Karpas-422 (cell line): ENCODE measurements at regions not wholly inside any gene's neighbourhood (a gene's known extent, or its start where the extent isn't known, plus 50 kb on each side); places are given as distances from the start of the nearest gene placed in this dataset.
A peak's percentile ranks its signal among the peaks of the same experiment; 100 is the strongest.
"Not testable (repeated sequence)": the region's sequence is repeated elsewhere in the genome, so short reads cannot be mapped to it uniquely, and the experiment has no call there.

ENCODE experiments used
- DNase-seq: peaks from one replicate; pipeline ENCODE4 v3.0.0-alpha.2; 2015
- H2AFZ ChIP-seq: fragments of 200-600 bp; sonication (generic); 2 replicates; pipeline ENCODE4 v1.6.1; 2014; ENCODE audit warnings: antibody characterized with exemption, low read length, mixed read lengths
- H3K27ac ChIP-seq: fragments of 200-600 bp; sonication (generic); 2 replicates; pipeline ENCODE4 v1.5.1; 2014; ENCODE audit warnings: mild to moderate bottlenecking, low read length, moderate library complexity
- H3K27me3 ChIP-seq: fragments of 200-600 bp; sonication (generic); 2 replicates; pipeline ENCODE4 v1.6.1; 2014; ENCODE audit warnings: low read length, mixed read lengths
- H3K36me3 ChIP-seq: fragments of 200-600 bp; sonication (generic); 2 replicates; pipeline ENCODE4 v1.6.1; 2014; ENCODE audit warnings: low read length, mixed read lengths; ENCODE audit not compliant: insufficient read depth
- H3K4me1 ChIP-seq: fragments of 200-600 bp; sonication (generic); 2 replicates; pipeline ENCODE4 v1.6.1; 2014; ENCODE audit warnings: mild to moderate bottlenecking, low read length, mixed read lengths
- H3K4me2 ChIP-seq: fragments of 200-600 bp; sonication (generic); 2 replicates; pipeline ENCODE4 v1.6.1; 2014; ENCODE audit warnings: low read length, low read depth, mild to moderate bottlenecking; ENCODE audit not compliant: poor library complexity, severe bottlenecking
- H3K4me3 ChIP-seq: fragments of 200-600 bp; sonication (generic); 2 replicates; pipeline ENCODE4 v1.5.1; 2014; ENCODE audit warnings: mild to moderate bottlenecking, antibody characterized with exemption, low read length, mixed read lengths
- H3K79me2 ChIP-seq: fragments of 200-600 bp; sonication (generic); 2 replicates; pipeline ENCODE4 v1.6.1; 2014; ENCODE audit warnings: mild to moderate bottlenecking, low read length, mixed read lengths
- H3K9ac ChIP-seq: fragments of 200-600 bp; sonication (generic); 2 replicates; pipeline ENCODE4 v1.6.0; 2014; ENCODE audit warnings: low read length
- H3K9me2 ChIP-seq: fragments of 200-600 bp; sonication (generic), shearing (Covaris generic); replicated peaks from 2 replicates; pipeline ENCODE4 v1.6.0; 2014; ENCODE audit warnings: mild to moderate bottlenecking, low read length, moderate library complexity; ENCODE audit not compliant: insufficient read depth
- H3K9me3 ChIP-seq: fragments of 300-700, 200-600 bp; sonication (generic); 2 replicates; pipeline ENCODE4 v1.6.1; 2014; ENCODE audit warnings: low read length, mixed read lengths
- H4K20me1 ChIP-seq: fragments of 200-600 bp; sonication (generic); 2 replicates; pipeline ENCODE4 v1.6.1; 2014; ENCODE audit warnings: mild to moderate bottlenecking, antibody characterized with exemption, low read length, low read depth; ENCODE audit not compliant: insufficient read depth

GRCh38 chr1:121459235-121459634, 274.5 kb downstream of the SRGAP2C start:
- H3K9me2 ChIP-seq = no peaks in the 10 kb centered on the region
- H3K27me3 ChIP-seq = no peaks in the 10 kb centered on the region
- H3K9ac ChIP-seq = peak overlapping the region; percentile 56
- DNase-seq = peak; percentile 66
- H3K27ac ChIP-seq = peak overlapping the region; percentile 99
- peak overlapping the region; percentile 71 for H3K4me2 ChIP-seq
- no peaks in the 10 kb centered on the region for H3K79me2 ChIP-seq
- H3K36me3 ChIP-seq = peaks cover 11% of the 10 kb centered on the region; the same call in 1 of the 2 replicates
- no peak overlapping the region for H3K4me3 ChIP-seq
- H2AFZ ChIP-seq = no peak overlapping the region
- no peaks in the 10 kb centered on the region for H3K9me3 ChIP-seq
- no peaks in the 10 kb centered on the region for H4K20me1 ChIP-seq
- peaks cover 64% of the 10 kb centered on the region for H3K4me1 ChIP-seq

DNA sequence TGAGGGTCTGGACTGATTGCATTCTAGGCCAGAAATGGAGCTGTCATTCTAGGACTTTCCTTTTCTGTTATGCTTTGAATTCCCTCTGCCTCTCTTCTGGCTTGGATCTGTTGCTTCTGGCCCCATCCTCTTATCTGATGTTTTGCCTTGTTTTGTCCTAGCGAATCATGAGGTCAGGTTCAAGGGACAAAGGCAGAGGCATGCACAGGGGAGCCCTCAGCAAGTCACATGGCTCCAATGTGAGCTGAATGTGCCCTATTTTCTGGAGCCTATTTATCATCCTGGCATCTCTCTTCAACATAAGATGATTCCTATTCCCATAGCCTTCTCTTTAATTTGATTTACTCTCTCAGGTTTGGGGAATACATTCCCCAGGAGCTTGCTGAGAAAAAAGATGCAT, 284.6 kb downstream of the SRGAP2C start:
- H3K27me3 ChIP-seq, H3K79me2 ChIP-seq, H3K36me3 ChIP-seq, H3K9me3 ChIP-seq, DNase-seq, H3K4me1 ChIP-seq, H3K4me3 ChIP-seq, H4K20me1 ChIP-seq, H3K9me2 ChIP-seq, H2AFZ ChIP-seq, H3K9ac ChIP-seq, H3K27ac ChIP-seq, H3K4me2 ChIP-seq: not testable (repeated sequence)

- not testable (repeated sequence) for H3K4me2 ChIP-seq, H3K9ac ChIP-seq, DNase-seq, H2AFZ ChIP-seq, H3K9me2 ChIP-seq, H3K4me3 ChIP-seq, H3K9me3 ChIP-seq, H3K4me1 ChIP-seq, H3K36me3 ChIP-seq, H3K79me2 ChIP-seq, H3K27me3 ChIP-seq, H4K20me1 ChIP-seq, H3K27ac ChIP-seq
These were observed 285.6 kb downstream of the SRGAP2C start for GRCh38 chr1:121470401-121470800.

- H3K4me3 ChIP-seq = no peak overlapping the region
- no peaks in the 10 kb centered on the region for H3K79me2 ChIP-seq
- no peak for DNase-seq
- H4K20me1 ChIP-seq = no peaks in the 10 kb centered on the region
- H3K4me2 ChIP-seq = no peak overlapping the region
- no peaks in the 10 kb centered on the region for H3K9me2 ChIP-seq
- no peaks in the 10 kb centered on the region for H3K9me3 ChIP-seq
- no peaks in the 10 kb centered on the region for H3K27me3 ChIP-seq
- H3K36me3 ChIP-seq = no peaks in the 10 kb centered on the region
- H3K27ac ChIP-seq = no peak overlapping the region
- peaks cover 10% of the 10 kb centered on the region for H3K4me1 ChIP-seq
- H3K9ac ChIP-seq = no peak overlapping the region
- no peak overlapping the region for H2AFZ ChIP-seq
These were observed 286.7 kb downstream of the SRGAP2C start for GRCh38 chr1:121471523-121471922.

DNA sequence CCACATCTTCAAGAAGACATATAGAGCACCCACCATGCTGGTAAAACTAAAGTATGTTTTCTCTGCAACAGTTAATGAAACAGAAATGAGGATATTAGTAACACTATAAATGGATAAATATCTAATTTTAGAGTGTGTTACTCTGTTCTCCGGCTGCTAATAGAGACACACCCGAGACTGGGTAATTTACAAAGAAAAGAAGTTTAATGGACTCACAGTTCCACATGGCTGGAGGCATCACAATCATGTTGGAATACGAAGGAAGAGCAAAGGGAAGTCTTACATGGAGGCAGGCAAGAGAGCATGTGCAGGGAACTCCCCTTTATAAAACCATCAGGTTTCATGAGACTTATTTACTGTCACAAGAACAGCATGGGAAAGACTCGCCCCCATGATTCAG, 287.2 kb downstream of the SRGAP2C start:
- H2AFZ ChIP-seq = 0 out of 2 replicates have a peak overlapping the region, but pooled peaks have one; percentile 30
- no peaks in the 10 kb centered on the region for H3K9me3 ChIP-seq
- peaks cover 10% of the 10 kb centered on the region for H3K4me1 ChIP-seq
- H4K20me1 ChIP-seq = no peaks in the 10 kb centered on the region
- no peaks in the 10 kb centered on the region for H3K36me3 ChIP-seq
- no peak for DNase-seq
- no peaks in the 10 kb centered on the region for H3K79me2 ChIP-seq
- no peak overlapping the region for H3K4me3 ChIP-seq
- H3K27me3 ChIP-seq = no peaks in the 10 kb centered on the region
- no peak overlapping the region for H3K4me2 ChIP-seq
- no peaks in the 10 kb centered on the region for H3K9me2 ChIP-seq
- H3K9ac ChIP-seq = no peak overlapping the region
- no peak overlapping the region for H3K27ac ChIP-seq

GRCh38 chr1:121483234-121483633, 298.5 kb downstream of the SRGAP2C start:
- H3K4me1 ChIP-seq = peaks cover 11% of the 10 kb centered on the region
- no peaks in the 10 kb centered on the region for H3K79me2 ChIP-seq
- no peaks in the 10 kb centered on the region for H3K27me3 ChIP-seq
- H3K9ac ChIP-seq = no peak overlapping the region
- H3K36me3 ChIP-seq = no peaks in the 10 kb centered on the region
- peak overlapping the region; percentile 29; the same call in 1 of the 2 replicates for H3K27ac ChIP-seq
- H3K9me2 ChIP-seq = no peaks in the 10 kb centered on the region
- H2AFZ ChIP-seq = 0 out of 2 replicates have a peak overlapping the region, but pooled peaks have one; percentile 1
- H3K9me3 ChIP-seq = peaks cover 3% of the 10 kb centered on the region
- H3K4me2 ChIP-seq = no peak overlapping the region
- H4K20me1 ChIP-seq = no peaks in the 10 kb centered on the region
- DNase-seq = no peak
- no peak overlapping the region for H3K4me3 ChIP-seq

- no peak for DNase-seq
- Histone ChIP-seq H3K36me3 (no peaks in the 10 kb centered on the region), H3K4me1 (peaks cover 11% of the 10 kb centered on the region), H3K9me3 (peaks cover 3% of the 10 kb centered on the region), H3K9ac (no peak overlapping the region), H3K4me2 (no peak overlapping the region), H3K79me2 (no peaks in the 10 kb centered on the region), H3K27me3 (no peaks in the 10 kb centered on the region), H2AFZ (0 out of 2 replicates have a peak overlapping the region, but pooled peaks have one; percentile 1), H3K9me2 (no peaks in the 10 kb centered on the region), H3K27ac (peak overlapping the region; percentile 29; the same call in 1 of the 2 replicates), H4K20me1 (no peaks in the 10 kb centered on the region), H3K4me3 (no peak overlapping the region)
These were observed 299.2 kb downstream of the SRGAP2C start for GRCh38 chr1:121483961-121484424.

- not testable (repeated sequence) for H3K9ac ChIP-seq, H3K4me1 ChIP-seq, H3K4me2 ChIP-seq, H3K36me3 ChIP-seq, DNase-seq, H3K4me3 ChIP-seq, H3K27ac ChIP-seq, H3K79me2 ChIP-seq, H3K27me3 ChIP-seq, H3K9me3 ChIP-seq, H4K20me1 ChIP-seq, H3K9me2 ChIP-seq, H2AFZ ChIP-seq
These were observed 310.0 kb downstream of the SRGAP2C start for GRCh38 chr1:121494796-121495195.

GRCh38 chr1:121511455-121511854, 326.7 kb downstream of the SRGAP2C start:
- H3K4me3 ChIP-seq, H4K20me1 ChIP-seq, H3K79me2 ChIP-seq, H3K9me3 ChIP-seq, H3K27me3 ChIP-seq, H3K9me2 ChIP-seq, H3K36me3 ChIP-seq, H3K9ac ChIP-seq, H3K4me2 ChIP-seq, DNase-seq: not testable (repeated sequence)
- peaks cover 16% of the 10 kb centered on the region for H3K4me1 ChIP-seq
- 0 out of 2 replicates have a peak overlapping the region, but pooled peaks have one; percentile 15 for H2AFZ ChIP-seq
- peak overlapping the region; percentile 36; the same call in 1 of the 2 replicates for H3K27ac ChIP-seq
